MCF 10A (cell line): ENCODE measurements at regions not wholly inside any gene's neighbourhood (a gene's known extent, or its start where the extent isn't known, plus 50 kb on each side); places are given as distances from the start of the nearest gene placed in this dataset.
A peak's percentile ranks its signal among the peaks of the same experiment; 100 is the strongest.

Experiments used
- BruUV-seq: library from RNA; stranded (reverse); fragments of 400-500 nt; replicated peaks from 2 replicates; lab custom pipeline; 2021; lab: Mats Ljungman, UMichigan
- CTCF ChIA-PET: fragments of 300-600 bp; sonication (Branson Sonifier 250); formaldehyde crosslinking; extraction: SDS; loops from one replicate; lab custom pipeline; 2021; ENCODE audit warnings: antibody characterized with exemption, inconsistent platforms; lab: Yijun Ruan, JAX
- POLR2A ChIA-PET: fragments of 300-600, 350-650 bp; sonication (Branson Sonifier 250); formaldehyde crosslinking; extraction: SDS; loops from one replicate; lab custom pipeline; 2020; ENCODE audit warnings: antibody characterized with exemption, inconsistent platforms; lab: Yijun Ruan, JAX
- DNase-seq: peaks from one replicate; pipeline ENCODE4 v3.0.0-alpha.2; 2018; ENCODE audit not compliant: unreplicated experiment
- H3K27ac Mint-ChIP-seq: one replicate; pipeline ENCODE4 v1.8.0; 2022; ENCODE audit warnings: mild to moderate bottlenecking, low read depth, mixed read lengths; ENCODE audit not compliant: unreplicated experiment
- H3K27me3 Mint-ChIP-seq: one replicate; pipeline ENCODE4 v1.8.0; 2022; ENCODE audit warnings: mixed read lengths; ENCODE audit not compliant: insufficient read depth, unreplicated experiment
- H3K36me3 Mint-ChIP-seq: one replicate; pipeline ENCODE4 v1.8.0; 2022; ENCODE audit warnings: mild to moderate bottlenecking, moderate library complexity, mixed read lengths; ENCODE audit not compliant: insufficient read depth, unreplicated experiment
- H3K4me1 Mint-ChIP-seq: one replicate; pipeline ENCODE4 v1.8.0; 2022; ENCODE audit warnings: mixed read lengths; ENCODE audit not compliant: insufficient read depth, unreplicated experiment
- H3K4me3 Mint-ChIP-seq: one replicate; pipeline ENCODE4 v1.8.0; 2022; ENCODE audit warnings: mild to moderate bottlenecking, moderate library complexity, mixed read lengths; ENCODE audit not compliant: unreplicated experiment
- H3K9me3 Mint-ChIP-seq: one replicate; pipeline ENCODE4 v1.8.0; 2022; ENCODE audit warnings: mixed read lengths; ENCODE audit not compliant: unreplicated experiment
- CTCF ChIP-seq: fragments of 200-600 bp; IDR thresholded peaks from one replicate; pipeline ENCODE4 v1.8.0; 2022; ENCODE audit warnings: antibody characterized with exemption, mild to moderate bottlenecking; ENCODE audit not compliant: unreplicated experiment
- intact Hi-C: fragments of 100-400 bp; cut with micrococcal nuclease; formaldehyde crosslinking; loops from 2 replicates; pipeline ENCODE4 v1.14.1; 2022

DNA sequence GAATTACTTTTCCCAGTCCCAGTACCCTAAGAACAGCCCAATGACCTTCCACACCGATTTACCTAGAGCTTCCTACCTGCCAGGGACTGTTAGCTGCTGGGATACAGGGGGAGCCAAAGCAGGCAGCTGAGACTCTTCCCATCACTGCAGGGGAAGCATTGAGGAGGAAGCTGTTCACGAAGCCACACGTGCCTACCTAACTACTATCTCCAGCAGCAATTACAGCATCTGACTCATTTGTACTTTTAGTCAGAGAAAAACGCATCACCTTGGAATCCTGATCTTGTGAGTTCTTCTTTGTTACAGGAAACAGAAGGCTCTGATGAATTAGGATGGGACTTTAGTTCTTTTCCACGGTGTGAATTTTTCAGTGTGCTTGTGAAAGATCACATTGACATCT is 113.7 kb upstream of the DHX40 start:
- DNase-seq = peak; percentile 58
- POLR2A ChIA-PET = interaction anchor here (0.6 to 1.3 kb wide), 6 partner anchors 10 to 95 kb away, joined by 3 to 4 read pairs (median 3); no protein-coding TSS in a partner anchor
- CTCF ChIA-PET = interaction anchor here (1.0 to 2.6 kb wide), 5 partner anchors 10 to 141 kb away, joined by 3 to 21 read pairs (median 10); no protein-coding TSS in a partner anchor
- Mint-ChIP-seq H3K4me1 (peaks cover 6% of the 10 kb centered on the region), H3K4me3 (no peak overlapping the region), H3K27me3 (no peaks in the 10 kb centered on the region), H3K36me3 (no peaks in the 10 kb centered on the region), H3K9me3 (no peaks in the 10 kb centered on the region), H3K27ac (peak overlapping the region; percentile 47)
- intact Hi-C loops = no loop called here
- TF ChIP-seq CTCF = no peak
- BruUV-seq = no TSS peak

GRCh38 chr17:59454633-59455105 is 110.7 kb upstream of the DHX40 start:
- Mint-ChIP-seq H3K4me1 (peaks cover 6% of the 10 kb centered on the region), H3K9me3 (no peaks in the 10 kb centered on the region), H3K27ac (no peak overlapping the region), H3K4me3 (no peak overlapping the region), H3K27me3 (no peaks in the 10 kb centered on the region), H3K36me3 (no peaks in the 10 kb centered on the region)
- DNase-seq = no peak
- TF ChIP-seq CTCF = no peak
- POLR2A ChIA-PET = no interaction called here
- intact Hi-C loops = no loop called here
- CTCF ChIA-PET = interaction anchor here (0.6 to 2.0 kb wide), 4 partner anchors 13 to 143 kb away, joined by 3 to 8 read pairs (median 3); no protein-coding TSS in a partner anchor
- BruUV-seq = no TSS peak

- no TSS peak for BruUV-seq
- H3K4me3 Mint-ChIP-seq = no peak overlapping the region
- CTCF ChIA-PET = interaction anchor here (0.6 kb wide), 1 partner anchor 15 kb away, joined by 4 read pairs; no protein-coding TSS in a partner anchor
- H3K4me1 Mint-ChIP-seq = peaks cover 5% of the 10 kb centered on the region
- H3K27me3 Mint-ChIP-seq = no peaks in the 10 kb centered on the region
- DNase-seq = no peak
- no peak for TF ChIP-seq CTCF
- no peaks in the 10 kb centered on the region for H3K36me3 Mint-ChIP-seq
- intact Hi-C loops = no loop called here
- H3K27ac Mint-ChIP-seq = no peak overlapping the region
- no peaks in the 10 kb centered on the region for H3K9me3 Mint-ChIP-seq
- POLR2A ChIA-PET = interaction anchor here (0.6 kb wide), 1 partner anchor 235 kb away, joined by 4 read pairs; no protein-coding TSS in a partner anchor
These were observed 109.0 kb upstream of the DHX40 start for GRCh38 chr17:59456428-59456827.

DNA sequence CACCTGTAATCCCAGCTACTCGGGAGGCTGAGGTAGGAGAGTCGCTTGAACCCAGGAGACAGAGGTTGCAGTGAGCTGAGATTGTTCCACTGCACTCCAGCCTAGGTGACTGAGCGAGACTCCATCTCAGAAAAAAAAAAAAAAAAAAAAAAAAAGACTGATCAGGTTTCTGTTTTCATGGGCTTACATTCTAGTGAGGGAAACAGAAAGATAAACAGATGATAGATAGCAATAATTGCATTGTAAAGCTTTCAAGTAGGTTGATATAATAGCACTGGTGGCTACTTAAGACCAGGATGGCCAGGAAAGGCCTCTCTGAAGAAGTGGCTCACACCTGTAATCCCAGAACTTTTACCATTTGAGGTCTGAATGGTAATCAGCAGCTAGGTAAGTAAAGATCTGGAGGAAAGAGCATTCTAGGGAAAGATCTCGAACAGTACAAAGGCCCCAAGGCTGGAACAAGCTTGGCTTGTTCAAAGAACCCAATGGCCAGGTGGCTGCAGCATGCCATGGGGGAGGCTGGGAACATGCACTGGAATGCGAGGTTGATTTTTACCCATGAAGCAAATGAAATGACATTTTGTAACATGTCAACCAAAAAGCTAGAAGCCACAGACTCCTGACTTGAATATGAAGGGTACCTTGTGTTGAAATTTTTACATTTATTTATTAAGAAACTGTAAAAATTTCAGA is 108.3 kb upstream of the DHX40 start:
- ChIA-PET POLR2A (interaction anchor here (0.6 kb wide), 1 partner anchor 236 kb away, joined by 4 read pairs; no protein-coding TSS in a partner anchor), CTCF (interaction anchor here (0.6 to 0.8 kb wide), 3 partner anchors 11 to 16 kb away, joined by 3 to 4 read pairs (median 3); no protein-coding TSS in a partner anchor)
- Mint-ChIP-seq H3K27me3 (no peaks in the 10 kb centered on the region), H3K27ac (no peak overlapping the region), H3K9me3 (no peaks in the 10 kb centered on the region), H3K4me3 (no peak overlapping the region), H3K4me1 (no peaks in the 10 kb centered on the region), H3K36me3 (no peaks in the 10 kb centered on the region)
- no peak for DNase-seq
- BruUV-seq = no TSS peak
- TF ChIP-seq CTCF = no peak
- intact Hi-C loops = no loop called here
